ENCODE measurements at regions not wholly inside any gene's neighbourhood (a gene's known extent, or its start where the extent isn't known, plus 50 kb on each side); places are given as distances from the start of the nearest gene placed in this dataset.
"Not testable (repeated sequence)": the region's sequence is repeated elsewhere in the genome, so short reads cannot be mapped to it uniquely, and the experiment has no call there.

- no peak for DNase-seq
These were observed 318.3 kb downstream of the MDFIC start for GRCh38 chr7:115240242-115240641.

GRCh38 chr7:115235075-115235474, 313.2 kb downstream of the MDFIC start:
- no peak for DNase-seq

- no peak for DNase-seq
These were observed 311.9 kb downstream of the MDFIC start for GRCh38 chr7:115233809-115234208.

GRCh38 chr7:115232041-115232440, 310.1 kb downstream of the MDFIC start:
- DNase-seq, result no peak

- DNase-seq, result no peak
These were observed 309.1 kb downstream of the MDFIC start for GRCh38 chr7:115230882-115231571.

- no peak for DNase-seq
These were observed 307.7 kb downstream of the MDFIC start for GRCh38 chr7:115229401-115230105.

- DNase-seq, result no peak
These were observed 305.8 kb downstream of the MDFIC start for GRCh38 chr7:115227473-115228235.

GRCh38 chr7:115226410-115226809, 304.5 kb downstream of the MDFIC start:
- DNase-seq, result no peak

- DNase-seq, result no peak
These were observed 303.0 kb downstream of the MDFIC start for GRCh38 chr7:115224922-115225321.

GRCh38 chr7:115223959-115224358, 302.1 kb downstream of the MDFIC start:
- no peak for DNase-seq

GRCh38 chr7:115221456-115221855, 299.6 kb downstream of the MDFIC start:
- DNase-seq, result no peak

GRCh38 chr7:115218076-115218475, 296.2 kb downstream of the MDFIC start:
- no peak for DNase-seq

GRCh38 chr7:115217373-115217772, 295.5 kb downstream of the MDFIC start:
- no peak for DNase-seq

GRCh38 chr7:115216652-115217051, 294.8 kb downstream of the MDFIC start:
- no peak for DNase-seq

GRCh38 chr7:115211171-115211570, 289.3 kb downstream of the MDFIC start:
- DNase-seq, result no peak

GRCh38 chr7:115210552-115210951, 288.7 kb downstream of the MDFIC start:
- no peak for DNase-seq

GRCh38 chr7:115208710-115209560, 287.0 kb downstream of the MDFIC start:
- DNase-seq, result no peak

GRCh38 chr7:115206374-115206773, 284.5 kb downstream of the MDFIC start:
- DNase-seq, result not testable (repeated sequence)

- no peak for DNase-seq
These were observed 276.2 kb downstream of the MDFIC start for GRCh38 chr7:115198143-115198542.

GRCh38 chr7:115195208-115195607, 273.3 kb downstream of the MDFIC start:
- DNase-seq, result no peak

- no peak for DNase-seq
These were observed 269.6 kb downstream of the MDFIC start for GRCh38 chr7:115191526-115191925.

- DNase-seq, result no peak
These were observed 261.6 kb downstream of the MDFIC start for GRCh38 chr7:115183431-115184057.
